DMS153 treated with DMSO at 0.1 percent for 48 hours (cell line): ENCODE measurements at regions not wholly inside any gene's neighbourhood (a gene's known extent, or its start where the extent isn't known, plus 50 kb on each side); places are given as distances from the start of the nearest gene placed in this dataset.

ENCODE experiments used
- DNase-seq: peaks from one replicate; lab custom pipeline; 2025; ENCODE audit not compliant: unreplicated experiment; lab: John Stamatoyannopoulos, UW

DNA sequence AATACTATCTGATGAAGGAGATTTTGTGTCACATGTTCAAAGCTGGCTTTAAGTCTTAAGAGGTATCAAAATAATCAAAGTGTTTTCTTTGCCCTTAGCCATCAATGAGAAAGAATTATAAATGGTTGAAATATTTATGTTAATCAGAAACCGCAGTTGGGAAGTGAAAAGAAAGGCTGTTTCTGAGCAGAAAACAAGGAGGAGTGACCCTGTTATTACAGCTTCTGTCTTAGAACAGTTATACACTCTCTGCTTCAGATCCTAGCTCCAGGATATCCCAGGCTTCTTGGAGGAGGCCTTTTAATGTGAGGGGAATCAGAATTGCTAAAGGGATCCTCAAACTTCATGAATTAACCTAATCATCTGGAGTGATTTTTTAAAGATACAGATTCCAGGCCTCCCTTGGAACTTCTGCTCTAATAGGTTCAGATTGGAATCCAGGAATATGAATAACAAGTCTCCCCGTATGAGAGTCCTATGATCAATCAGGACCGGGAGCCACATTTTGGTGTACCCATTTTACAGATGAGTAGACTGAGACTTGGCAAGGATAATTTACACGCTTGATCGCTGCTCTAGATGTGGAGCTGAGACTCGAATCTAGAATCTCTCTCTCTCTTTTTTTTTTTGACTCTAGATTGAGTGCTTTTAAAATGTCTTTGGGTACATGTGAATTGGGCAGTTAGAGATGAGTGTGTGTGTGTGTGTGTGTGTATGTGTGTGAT lies 50.8 kb upstream of the JAG1 start:
- no peak for DNase-seq

DNA sequence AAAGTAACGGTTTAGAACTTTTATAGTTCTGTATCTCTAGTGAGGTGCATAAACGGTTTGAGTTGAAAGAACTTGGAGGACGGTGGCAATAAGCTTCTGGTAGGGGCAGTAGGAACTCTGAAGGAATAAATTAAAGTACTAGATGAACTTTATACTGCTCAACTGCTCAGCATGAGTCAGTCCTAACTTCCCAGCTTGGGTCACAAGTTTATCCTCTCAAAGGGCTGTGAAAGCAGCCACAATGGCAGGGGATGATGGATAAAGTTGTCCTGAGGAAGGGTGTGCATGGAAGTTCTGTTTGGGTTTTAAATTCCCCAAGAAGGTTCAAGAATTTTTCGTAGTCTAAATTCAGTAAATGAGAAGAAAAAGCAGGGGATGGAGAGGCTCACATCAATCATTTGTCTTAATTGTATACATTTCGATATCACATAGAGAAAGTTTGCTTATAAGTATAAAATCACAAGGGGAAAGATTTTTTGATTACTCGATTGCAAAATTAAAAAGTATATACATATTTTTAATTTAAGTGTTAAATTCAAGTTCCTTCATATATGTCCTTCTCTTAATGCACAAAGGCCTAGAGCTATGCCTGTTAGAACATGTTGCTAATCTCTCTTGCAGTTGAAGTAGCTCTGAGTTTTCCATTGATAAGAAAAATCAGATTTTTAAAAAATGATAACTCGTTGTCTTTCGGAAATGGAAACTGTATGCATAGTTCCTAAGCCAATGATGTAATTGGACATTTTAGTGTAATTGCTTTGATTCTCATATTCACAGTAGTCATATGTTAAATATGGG lies 55.3 kb upstream of the JAG1 start:
- DNase-seq = no peak

DNA sequence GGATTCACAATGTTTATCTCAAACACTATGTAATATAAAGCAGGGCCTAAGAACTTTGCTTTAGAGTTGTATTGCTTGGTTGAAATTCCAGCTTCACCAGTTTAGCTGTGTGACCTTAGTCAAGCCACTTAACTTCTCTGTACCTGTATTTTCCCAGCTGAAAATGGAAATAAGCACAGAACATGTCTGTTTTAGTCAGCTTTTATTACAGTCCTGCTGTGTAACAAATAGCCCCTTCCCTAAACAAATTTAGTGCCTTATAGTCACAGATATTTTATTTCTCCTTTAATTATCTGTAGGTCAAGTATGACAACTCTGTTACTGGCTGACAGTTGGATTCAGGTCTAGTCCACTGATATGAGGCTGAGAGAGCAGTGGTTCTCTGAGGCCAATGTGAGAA lies 56.0 kb upstream of the JAG1 start:
- no peak for DNase-seq

DNA sequence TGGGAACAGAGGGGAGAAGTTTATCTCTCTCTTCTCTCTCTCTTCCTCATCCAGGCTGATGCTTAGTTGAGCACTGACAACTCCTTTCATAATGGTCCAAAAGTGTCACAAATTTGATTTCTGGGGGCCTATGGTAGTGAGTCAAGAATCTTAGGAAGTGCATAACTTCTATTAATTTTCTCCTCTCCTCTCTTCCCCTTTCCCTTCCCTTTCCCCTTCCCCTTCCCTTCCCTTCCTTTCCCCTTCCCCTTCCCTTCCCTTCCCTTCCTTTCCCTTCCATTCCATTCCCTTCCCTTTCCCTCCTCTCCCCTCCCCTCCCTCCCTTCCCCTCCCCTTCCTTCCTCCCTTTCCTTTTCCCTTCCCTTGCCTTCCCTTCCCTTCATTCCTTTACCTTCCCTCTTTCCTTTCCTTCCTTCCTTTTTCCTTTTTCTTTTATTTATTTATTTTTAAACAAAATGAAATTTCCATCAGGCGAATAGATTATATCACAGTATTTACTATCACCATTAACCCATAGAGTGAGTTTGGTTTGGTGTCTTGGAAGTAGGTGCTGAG lies 56.9 kb upstream of the JAG1 start:
- DNase-seq = no peak

DNA sequence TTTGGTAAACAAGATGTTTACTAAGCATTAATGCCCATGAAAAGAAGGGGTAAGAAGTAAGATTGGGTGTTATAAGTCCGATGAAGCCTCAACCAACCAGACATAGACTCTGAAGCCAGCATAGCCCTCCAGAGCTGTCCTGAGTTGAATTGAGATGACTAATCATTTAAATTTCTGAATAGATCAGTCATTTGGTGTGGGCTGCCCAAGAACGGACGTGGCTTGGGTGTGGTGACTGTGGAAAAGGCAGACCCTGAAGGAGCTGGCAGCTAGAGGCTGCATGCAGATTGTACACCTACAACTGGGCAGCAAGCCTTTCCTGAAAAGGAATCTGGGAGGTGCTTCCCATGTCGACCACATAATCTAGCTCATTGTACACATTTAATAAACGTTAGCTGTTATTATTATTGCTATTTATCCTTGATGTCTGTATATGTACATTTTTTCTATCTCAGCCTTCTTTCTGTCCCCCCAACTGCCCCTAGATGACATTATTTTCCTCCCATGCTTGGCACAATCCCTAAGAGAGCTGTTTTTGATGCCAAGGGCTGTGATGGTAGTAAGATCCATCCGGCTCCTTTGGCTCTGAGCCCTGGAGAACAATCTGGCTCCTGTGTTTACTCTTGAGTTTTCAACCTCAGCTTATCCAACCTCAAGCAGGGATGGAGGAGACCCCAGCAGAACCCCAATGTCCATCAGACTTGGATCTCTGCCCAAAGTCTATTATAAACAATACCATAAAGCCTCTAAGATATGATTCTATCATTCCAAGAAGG lies 57.6 kb upstream of the JAG1 start:
- DNase-seq = no peak

DNA sequence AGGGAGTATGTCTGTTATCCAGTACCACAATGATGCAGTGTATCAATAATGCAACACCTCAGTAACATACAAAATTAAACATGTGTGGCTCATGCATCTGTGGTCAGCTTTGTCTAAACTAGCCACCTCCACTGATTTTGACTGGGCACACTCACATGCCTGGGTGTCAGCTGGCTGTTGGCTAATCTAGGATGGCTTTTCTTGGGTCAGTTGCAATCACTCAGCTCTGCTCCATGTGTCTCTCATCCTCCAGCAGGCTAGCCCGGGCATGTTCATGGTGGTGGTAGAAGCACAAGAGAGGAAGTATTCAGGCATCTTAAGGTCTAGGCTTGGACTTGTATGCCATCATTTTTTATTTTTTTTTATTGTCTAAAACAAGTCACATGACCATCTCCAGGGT lies 59.3 kb upstream of the JAG1 start:
- DNase-seq = no peak

DNA sequence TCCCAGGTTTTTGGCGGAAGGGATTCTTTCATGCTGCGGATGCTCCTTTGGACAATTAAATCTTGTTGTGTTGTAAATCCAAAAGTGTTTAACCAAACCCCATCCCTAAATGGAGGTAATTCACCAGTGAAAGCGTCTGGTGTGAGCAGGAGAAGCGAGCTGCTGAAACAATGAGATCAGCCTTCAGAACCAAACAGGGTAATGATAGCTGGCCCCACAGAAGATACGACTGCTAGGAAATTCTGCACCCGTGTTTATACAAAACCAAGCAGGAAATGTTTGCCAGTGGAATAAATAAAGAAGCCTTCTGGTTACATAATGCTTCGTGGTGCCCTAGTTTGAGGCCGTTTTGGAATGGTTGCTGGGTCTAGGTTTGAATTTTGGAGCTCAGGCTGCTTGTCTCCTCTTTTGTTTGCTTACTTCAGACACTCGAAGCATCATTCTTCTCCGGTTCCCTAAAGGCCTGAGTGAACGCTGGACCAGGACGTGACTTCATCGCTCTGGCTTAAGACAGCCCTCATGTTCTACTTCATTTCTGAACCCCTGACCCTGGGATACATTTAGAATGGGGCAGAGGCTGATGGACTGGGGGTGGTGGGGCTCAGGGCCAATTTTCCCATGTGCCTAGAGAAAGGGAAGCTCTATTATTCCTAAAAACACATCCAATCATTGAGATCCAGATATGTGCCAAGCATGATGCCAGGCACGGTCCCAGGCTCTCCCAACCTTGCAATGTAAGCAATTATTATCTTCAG lies 61.6 kb upstream of the JAG1 start:
- DNase-seq = no peak

DNA sequence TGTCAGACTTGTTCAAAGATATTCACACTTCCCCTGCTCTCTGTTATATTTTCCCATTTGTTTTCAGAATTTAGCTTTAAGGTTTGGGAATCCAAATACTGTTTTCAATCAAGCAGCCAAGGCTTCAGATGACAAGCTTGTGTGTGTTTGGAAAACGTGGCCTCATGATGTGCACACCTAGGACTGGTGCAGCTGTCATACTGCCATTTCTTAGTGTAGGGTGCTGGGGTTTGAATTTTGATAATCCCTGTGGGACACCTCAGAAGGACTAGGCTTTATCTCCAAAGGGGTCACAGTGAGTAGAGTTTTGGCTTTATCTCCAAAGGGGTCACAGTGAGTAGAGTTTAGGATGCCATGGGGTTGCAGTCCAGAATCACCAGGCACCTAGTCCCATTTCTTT lies 65.3 kb upstream of the JAG1 start:
- DNase-seq = no peak

DNA sequence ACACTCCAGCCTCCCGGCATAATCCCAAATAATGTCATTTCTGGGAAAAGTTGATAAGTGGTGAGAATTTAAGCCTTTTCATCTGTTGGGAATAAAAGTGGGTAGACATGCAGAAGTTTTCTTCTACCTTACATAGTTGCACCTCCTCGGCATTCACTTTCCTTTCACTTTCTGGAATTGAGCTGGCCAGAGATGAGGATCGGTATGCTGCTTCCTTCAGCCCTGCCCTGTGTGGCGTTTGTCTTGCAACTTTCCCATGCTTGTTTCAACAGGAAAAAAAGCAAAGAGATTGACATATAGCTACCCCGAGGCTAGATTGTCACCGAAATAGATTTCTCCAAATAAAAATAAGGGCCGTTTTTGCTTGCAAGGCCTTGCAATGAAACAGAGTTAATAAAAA lies 65.8 kb upstream of the JAG1 start:
- DNase-seq = no peak

DNA sequence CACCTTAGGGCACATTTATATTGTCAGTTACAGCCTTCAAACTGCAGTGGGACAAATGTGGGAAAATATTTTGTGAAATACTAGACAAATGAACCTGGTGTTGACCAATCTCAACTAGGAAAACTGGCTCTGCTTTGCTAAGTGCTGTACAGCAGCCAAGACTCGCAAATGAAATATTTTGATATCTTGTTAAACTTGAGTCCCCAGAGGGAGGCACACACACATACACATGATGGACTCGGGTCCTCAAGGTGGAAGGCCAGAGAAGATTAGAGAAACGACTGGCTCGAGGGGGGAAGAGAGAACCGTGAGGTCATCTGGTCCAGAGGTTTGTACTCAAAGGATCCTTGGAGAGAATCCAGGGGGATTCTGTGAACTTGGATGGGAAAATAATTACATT lies 67.3 kb upstream of the JAG1 start:
- DNase-seq = no peak

DNA sequence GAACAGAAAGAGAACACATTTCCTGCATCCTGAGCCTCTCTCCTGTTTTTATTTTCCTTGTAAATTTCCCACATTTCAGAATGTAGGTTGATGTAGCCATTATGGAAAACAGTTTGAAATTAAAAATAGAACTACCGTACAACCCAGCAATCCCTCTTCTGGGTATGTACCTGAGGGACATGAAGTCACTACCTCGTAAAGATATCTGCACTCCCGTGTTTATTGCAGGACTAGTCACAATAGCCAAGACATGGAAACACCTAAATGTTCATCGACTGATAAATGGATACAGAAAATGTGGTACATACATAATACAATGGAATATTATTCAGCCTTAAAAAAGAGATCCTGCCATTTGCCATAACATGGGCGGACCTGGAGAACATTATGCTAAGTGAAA lies 72.0 kb upstream of the JAG1 start:
- no peak for DNase-seq

DNA sequence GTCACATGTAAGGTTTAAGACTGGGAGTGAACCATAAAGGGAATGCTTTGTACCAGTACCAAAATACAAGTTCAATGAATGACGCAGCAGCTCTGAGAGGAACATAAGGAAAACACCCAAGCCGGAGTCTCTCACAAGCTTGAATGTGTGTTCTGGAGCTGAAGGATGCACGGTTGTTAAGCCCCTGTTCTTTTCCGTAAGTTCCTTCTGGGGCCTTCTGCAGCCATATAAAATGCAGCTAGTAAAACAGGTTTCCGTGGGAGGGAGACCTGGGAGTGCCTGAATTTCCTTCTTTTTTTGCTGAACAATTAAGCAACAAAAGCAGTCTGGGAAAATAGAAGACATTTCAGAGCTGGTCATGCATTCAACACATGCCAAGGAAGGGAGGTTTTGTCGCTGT lies 73.2 kb upstream of the JAG1 start:
- DNase-seq = no peak

DNA sequence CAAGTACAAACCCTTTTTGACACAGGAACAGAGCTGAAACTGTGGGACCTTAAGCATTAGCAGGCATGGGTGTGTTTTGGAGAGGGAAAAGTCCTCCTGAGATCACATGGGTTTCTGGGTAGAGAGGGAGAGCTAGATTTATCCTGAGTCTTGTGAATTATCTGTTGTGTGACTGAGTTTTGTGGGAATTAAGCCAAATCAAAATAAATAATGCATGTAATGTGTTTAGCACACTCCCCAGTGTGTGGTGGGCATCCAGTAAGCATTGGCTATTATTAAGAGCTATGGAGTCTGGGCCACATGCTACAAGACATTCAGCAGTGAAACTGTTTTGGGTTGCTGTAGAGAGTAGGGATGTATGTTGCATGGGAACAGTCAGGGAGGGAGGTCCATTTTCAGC lies 75.3 kb upstream of the JAG1 start:
- no peak for DNase-seq

DNA sequence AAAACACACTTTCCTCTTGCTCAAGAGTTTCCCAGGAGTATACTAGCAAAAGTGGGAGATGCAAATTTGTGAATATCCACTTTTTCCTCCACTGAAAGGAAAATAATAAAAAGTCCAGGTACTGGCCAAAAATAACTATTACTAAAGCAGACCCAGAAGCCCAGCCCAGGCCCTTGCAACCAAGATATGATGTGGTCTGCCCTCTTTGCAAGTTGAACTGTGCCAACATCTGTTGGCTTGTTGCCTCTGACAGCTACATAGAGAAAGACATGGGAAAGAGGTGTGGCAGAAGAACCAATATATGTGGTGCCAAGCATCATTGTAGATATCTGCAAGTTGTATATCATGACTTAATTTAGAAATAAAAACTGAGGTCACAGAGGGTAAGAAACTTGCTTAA lies 78.4 kb upstream of the JAG1 start:
- DNase-seq = no peak

DNA sequence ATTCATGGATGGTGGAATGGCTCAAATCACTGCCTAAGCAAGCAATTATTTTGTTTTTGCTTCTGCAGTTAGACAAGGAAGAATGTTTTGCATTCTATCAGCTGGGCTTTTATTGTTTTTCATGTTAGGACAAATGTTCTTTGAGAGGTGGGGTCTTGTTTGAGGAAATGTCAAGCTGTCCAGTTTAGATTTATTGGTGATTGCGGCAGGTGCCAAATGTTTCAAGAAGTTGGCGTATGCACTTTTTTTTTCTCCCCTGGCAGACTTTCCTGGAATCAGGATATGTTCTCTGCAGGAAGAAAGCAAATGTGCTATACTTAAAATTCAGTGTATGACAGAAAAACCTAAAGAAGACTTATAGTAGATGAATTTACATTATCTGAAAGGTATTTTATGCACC lies 81.0 kb upstream of the JAG1 start:
- DNase-seq = no peak

DNA sequence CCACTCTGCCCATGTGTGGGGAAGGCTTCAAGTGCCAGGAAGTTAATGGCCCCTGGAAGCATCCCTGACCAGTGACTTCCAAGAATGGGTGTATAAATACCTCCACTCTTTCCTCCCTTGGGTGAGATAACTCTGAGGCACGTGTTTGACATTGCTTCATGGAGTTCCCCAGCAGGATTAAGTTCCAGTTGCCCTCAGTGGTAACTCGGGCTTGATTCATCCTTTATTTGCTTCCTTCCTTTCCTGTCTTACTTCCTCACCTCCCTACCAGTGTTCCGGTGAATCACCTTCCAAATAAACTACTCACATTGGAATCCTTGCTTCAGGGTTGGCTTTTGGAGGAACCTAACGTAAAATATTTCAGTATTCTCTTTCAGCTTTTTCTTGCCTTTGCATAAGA lies 84.6 kb upstream of the JAG1 start:
- DNase-seq = no peak

DNA sequence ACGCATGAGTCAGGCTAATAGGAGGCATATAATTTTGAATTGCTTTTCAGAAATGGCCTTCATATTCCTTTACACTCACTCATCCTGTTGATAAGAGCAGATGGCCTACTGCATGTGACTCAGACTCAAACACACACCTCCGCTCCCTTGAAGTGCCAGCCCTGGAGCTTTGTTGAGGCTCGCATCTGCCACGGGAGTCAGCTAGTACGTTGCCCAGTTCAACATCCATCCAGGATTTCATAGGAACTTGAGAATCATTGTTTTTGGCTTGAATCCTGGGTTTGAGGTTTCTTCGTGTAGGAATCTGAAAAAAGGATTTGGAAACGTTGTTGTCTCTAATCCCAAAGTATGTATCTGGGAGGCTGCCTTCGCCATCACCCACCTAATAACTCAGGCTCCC lies 87.4 kb upstream of the JAG1 start:
- DNase-seq = no peak

DNA sequence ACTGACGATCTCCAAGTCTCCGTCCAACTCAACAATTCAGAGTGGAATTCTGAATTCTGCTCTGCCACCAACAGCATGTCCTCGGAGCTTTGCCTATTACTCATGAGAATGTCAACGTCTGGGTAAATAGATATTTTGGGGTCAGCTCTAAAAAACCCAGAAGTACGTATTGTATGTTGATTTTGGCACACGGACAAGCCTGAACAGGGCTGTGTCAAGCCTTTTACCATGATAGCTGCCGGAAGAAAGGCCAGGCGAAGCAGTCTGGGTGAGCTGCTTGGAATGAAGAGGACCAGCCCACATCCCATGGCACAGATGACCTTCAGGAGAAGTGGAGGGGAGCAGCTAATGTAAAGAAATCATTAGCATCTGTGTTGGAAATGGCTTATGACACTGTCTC lies 88.0 kb upstream of the JAG1 start:
- DNase-seq = no peak

DNA sequence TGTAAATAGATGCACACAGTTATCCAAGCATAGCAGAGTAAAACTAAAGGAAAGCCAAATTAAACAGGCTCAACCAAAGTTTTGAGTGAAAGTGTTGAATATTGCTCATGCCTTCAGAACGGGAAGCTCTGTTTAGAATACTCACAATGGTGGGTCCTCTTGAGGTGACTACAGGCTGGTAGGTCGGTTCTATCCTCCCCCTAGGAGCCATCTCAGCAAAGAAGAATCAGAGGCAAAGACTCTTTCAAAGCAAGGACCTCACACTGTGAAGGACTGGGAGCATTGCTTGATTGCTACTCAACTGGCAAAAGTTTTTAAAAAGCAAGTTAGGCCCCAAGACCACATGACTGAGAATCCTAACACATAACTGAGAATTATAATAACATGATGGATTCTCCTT lies 88.4 kb upstream of the JAG1 start:
- no peak for DNase-seq

DNA sequence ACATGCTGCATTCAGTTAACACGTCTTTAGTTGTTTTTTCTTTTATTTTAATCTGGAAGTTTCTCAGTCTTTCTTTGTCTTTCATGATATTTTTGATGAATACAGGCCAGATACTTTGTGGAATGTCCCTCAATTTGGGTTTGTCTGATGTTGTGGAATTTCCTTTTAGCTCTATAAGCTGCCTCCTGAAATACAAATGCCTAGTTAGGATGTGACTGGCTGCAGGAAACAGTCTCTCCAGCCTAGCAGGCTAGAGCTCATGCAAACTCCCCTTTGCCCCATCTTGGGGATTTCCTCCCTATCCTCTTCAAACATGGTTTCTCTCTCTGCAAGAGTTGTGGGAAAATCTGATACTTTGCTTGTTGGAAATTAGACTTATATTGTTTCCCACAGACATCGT lies 89.3 kb upstream of the JAG1 start:
- DNase-seq = no peak

DNA sequence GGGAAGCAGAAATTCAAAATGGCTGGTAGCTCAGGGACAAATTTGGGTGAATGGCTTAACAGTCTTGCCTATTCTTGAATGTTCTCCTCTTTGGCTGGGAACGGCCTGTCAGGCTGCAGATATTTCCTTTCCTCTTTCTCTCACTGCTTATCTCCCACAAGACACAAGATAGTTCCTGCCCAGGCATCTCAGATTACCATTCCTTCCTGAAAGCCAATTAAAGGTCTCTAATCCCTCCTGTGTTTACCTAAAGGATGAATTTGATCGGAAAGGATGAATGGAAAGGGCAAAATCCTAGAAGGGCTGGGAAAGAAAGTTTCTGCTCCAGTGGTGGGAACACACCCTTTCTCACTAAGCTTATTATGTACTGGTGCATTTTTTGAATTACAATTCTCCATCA lies 95.9 kb upstream of the JAG1 start:
- no peak for DNase-seq
